ENCODE measurements at regions not wholly inside any gene's neighbourhood (a gene's known extent, or its start where the extent isn't known, plus 50 kb on each side); places are given as distances from the start of the nearest gene placed in this dataset.

DNA sequence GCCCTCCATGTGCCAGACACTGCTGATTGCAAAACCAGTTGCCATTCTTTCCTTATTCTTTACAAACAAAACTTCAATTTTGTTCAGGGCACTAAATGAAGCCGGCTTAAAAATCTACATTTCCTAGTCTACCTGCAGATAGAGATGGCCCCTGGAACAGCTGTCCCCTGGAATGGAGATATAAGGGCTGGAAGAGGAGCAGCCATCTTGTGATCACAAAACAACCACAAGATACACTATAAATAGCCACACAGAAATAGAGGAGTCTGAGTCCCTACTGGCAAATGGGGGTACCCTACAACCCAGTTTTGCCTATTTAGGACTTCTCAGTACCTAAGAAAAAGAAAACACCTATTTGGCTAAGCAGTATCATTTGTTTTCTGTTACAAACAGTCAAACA, 115.9 kb upstream of the BEND6 start:
- Histone ChIP-seq H3K9me3 (ENCODE audit: low read depth) (no peaks in the 10 kb centered on the region), H3K9me2 (replicated peaks; ENCODE audit: insufficient read depth) (no peaks in the 10 kb centered on the region), H3K27ac (no peak overlapping the region), H2AFZ (no peak overlapping the region), H3K79me2 (peaks cover 79% of the 10 kb centered on the region), H3K4me1 (ENCODE audit: insufficient read depth) (no peaks in the 10 kb centered on the region), H3K27me3 (no peaks in the 10 kb centered on the region), H3K4me3 (no peak overlapping the region), H4K20me1 (ENCODE audit: insufficient read depth, poor library complexity, severe bottlenecking) (peaks cover under 1% of the 10 kb centered on the region), H3K36me3 (replicated peaks; ENCODE audit: insufficient read depth, low read depth) (no peaks in the 10 kb centered on the region), H3K4me2 (no peak overlapping the region)
- no peak for DNase-seq (ENCODE audit: low spot score)
- TF ChIP-seq, protein P1, sequence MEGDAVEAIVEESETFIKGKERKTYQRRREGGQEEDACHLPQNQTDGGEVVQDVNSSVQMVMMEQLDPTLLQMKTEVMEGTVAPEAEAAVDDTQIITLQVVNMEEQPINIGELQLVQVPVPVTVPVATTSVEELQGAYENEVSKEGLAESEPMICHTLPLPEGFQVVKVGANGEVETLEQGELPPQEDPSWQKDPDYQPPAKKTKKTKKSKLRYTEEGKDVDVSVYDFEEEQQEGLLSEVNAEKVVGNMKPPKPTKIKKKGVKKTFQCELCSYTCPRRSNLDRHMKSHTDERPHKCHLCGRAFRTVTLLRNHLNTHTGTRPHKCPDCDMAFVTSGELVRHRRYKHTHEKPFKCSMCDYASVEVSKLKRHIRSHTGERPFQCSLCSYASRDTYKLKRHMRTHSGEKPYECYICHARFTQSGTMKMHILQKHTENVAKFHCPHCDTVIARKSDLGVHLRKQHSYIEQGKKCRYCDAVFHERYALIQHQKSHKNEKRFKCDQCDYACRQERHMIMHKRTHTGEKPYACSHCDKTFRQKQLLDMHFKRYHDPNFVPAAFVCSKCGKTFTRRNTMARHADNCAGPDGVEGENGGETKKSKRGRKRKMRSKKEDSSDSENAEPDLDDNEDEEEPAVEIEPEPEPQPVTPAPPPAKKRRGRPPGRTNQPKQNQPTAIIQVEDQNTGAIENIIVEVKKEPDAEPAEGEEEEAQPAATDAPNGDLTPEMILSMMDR (IDR thresholded peaks at IDR 0.05; ENCODE audit: poor library complexity), result no peak
- TF ChIP-seq EZH2phosphoT487 (IDR thresholded peaks at IDR 0.05; ENCODE audit: low read depth, severe bottlenecking, unreplicated experiment) (no peak), EZH2 (IDR thresholded peaks at IDR 0.05; ENCODE audit: borderline replicate concordance) (no peak)
- WGBS (ENCODE audit: low lambda C conversion rate, missing lambda C conversion rate), result 96% methylated on average over 1 of the region's 1 CpG

DNA sequence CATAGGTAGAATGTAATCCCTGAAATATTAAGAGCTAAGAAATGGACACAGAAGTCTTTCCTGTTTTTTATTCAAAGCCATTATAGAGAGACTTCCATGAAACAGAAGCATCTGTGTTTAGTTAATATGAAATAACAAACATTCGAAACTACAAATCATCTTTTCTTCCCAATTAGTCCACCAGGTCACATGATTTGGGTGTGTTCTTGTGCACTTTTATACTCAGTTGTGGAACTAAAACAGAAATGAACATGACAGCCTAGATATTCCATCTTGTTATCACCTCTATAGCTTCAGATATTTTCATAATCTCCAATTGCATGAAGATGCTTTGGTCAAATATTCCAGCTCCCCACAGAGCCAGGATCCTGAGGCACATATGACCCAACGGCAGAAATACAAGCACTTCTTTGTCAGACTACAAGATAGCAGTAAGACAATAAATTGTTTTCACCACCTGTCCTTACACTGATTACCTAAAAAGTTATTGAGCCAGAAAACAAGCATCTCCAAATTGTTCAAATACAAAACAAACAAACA, 116.8 kb upstream of the BEND6 start:
- no peak overlapping the region for H3K4me2 ChIP-seq
- peaks cover 86% of the 10 kb centered on the region for H3K79me2 ChIP-seq
- H3K27ac ChIP-seq, result no peak overlapping the region
- no peak overlapping the region for H3K4me3 ChIP-seq
- no peaks in the 10 kb centered on the region for H3K27me3 ChIP-seq
- H3K9me2 ChIP-seq (replicated peaks; ENCODE audit: insufficient read depth), result no peaks in the 10 kb centered on the region
- peaks cover 3% of the 10 kb centered on the region for H4K20me1 ChIP-seq (ENCODE audit: insufficient read depth, poor library complexity, severe bottlenecking)
- no peaks in the 10 kb centered on the region for H3K4me1 ChIP-seq (ENCODE audit: insufficient read depth)
- no peak for DNase-seq (ENCODE audit: low spot score)
- H3K36me3 ChIP-seq (replicated peaks; ENCODE audit: insufficient read depth, low read depth), result no peaks in the 10 kb centered on the region
- no peak overlapping the region for H2AFZ ChIP-seq
- TF ChIP-seq EZH2 (IDR thresholded peaks at IDR 0.05; ENCODE audit: borderline replicate concordance), result no peak
- no peak for TF ChIP-seq EZH2phosphoT487 (IDR thresholded peaks at IDR 0.05; ENCODE audit: low read depth, severe bottlenecking, unreplicated experiment)
- TF ChIP-seq, protein P1 (IDR thresholded peaks at IDR 0.05; ENCODE audit: poor library complexity), result no peak
- no peaks in the 10 kb centered on the region for H3K9me3 ChIP-seq (ENCODE audit: low read depth)
- WGBS (ENCODE audit: low lambda C conversion rate, missing lambda C conversion rate), result 70% methylated on average over 2 of the region's 2 CpGs

DNA sequence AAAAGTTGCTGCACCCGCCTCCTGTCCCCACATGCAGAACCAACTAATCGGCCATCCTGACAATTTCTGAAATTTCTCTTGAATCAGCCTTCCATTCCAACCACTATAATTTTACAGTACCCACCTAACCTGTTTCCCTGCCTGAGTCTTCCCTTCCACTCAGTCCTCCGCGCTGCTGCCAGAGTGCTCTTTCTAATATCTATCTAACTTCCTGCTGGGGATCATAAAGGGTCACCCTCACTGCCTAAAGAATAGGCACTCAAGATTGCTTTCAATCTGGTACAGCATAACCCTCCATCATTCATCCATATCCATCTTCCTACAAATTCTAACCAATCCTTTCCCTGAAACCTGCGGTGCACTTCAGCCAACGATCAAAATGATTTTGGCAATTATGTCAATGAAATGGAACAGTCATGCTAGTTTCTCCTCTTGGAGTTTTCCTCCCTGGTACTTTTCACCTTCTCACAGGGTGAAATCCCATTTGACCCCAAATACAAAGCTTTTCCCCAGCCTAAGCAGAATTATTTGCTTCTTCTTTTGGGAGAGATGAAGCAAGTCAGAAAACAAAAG, 117.5 kb upstream of the BEND6 start:
- Histone ChIP-seq H3K9me3 (ENCODE audit: low read depth) (no peaks in the 10 kb centered on the region), H3K4me1 (ENCODE audit: insufficient read depth) (no peaks in the 10 kb centered on the region), H3K27me3 (no peaks in the 10 kb centered on the region), H4K20me1 (ENCODE audit: insufficient read depth, poor library complexity, severe bottlenecking) (peaks cover 3% of the 10 kb centered on the region), H3K27ac (no peak overlapping the region), H3K9me2 (replicated peaks; ENCODE audit: insufficient read depth) (no peaks in the 10 kb centered on the region), H3K36me3 (replicated peaks; ENCODE audit: insufficient read depth, low read depth) (no peaks in the 10 kb centered on the region), H3K4me3 (no peak overlapping the region), H3K79me2 (peaks cover 89% of the 10 kb centered on the region), H2AFZ (no peak overlapping the region), H3K4me2 (no peak overlapping the region)
- no peak for DNase-seq (ENCODE audit: low spot score)
- TF ChIP-seq EZH2 (IDR thresholded peaks at IDR 0.05; ENCODE audit: borderline replicate concordance), result no peak
- TF ChIP-seq, protein P1 (IDR thresholded peaks at IDR 0.05; ENCODE audit: poor library complexity), result no peak
- no peak for TF ChIP-seq EZH2phosphoT487 (IDR thresholded peaks at IDR 0.05; ENCODE audit: low read depth, severe bottlenecking, unreplicated experiment)
- 82% methylated on average over 6 of the region's 6 CpGs for WGBS (ENCODE audit: low lambda C conversion rate, missing lambda C conversion rate)
